NOMO-1 treated with DMSO at 0.1 percent for 48 hours (cell line): ENCODE measurements at regions not wholly inside any gene's neighbourhood (a gene's known extent, or its start where the extent isn't known, plus 50 kb on each side); places are given as distances from the start of the nearest gene placed in this dataset.

Experiments
- DNase-seq: peaks from one replicate; lab custom pipeline; 2025; ENCODE audit not compliant: unreplicated experiment; lab: John Stamatoyannopoulos, UW

DNA sequence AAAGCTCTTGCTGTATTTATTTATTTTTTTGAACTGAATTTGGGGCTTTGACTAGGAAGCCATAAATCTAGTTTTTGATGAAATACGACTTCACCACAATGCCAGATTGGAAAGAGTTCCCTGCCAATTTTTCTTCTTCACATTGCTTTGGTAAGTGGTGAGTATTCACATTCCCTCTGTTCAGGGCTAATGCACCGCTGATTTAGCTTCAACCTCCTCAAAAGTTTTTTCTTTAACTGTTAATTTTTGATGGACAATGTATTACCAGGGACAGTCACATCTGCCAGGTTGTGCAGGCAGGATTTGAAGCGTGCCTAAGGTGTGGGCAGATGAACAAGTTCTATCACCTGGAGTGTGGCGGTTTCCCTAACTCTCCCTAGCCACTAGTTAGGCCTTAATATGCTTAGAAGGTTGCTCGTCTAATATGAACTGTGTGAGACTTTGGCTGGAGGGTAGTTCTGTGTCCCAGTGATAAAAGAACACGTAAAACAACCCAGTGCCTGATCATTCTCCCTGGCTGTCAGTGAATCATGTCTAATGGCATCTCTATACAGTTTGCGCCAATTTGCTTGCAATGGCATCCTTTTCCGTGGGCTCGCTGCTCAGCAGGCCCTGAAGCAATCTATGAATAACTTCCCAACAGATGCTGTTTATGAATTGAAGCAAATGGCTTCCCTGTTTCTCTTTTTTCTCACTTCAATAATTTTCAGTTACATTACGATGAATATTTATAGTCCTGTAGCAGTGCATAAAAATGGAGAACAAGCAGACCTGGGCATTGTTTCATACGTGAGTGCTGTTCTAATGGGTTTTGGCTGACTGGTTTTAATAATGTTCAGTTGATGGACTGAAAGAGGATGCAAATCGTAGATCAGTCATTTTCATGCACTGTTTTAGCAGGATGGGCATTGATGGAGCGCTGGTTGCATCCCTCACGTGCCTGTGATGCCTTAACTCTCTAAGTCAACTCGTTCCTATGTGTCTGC lies 243.2 kb upstream of the SUCLG2 start:
- DNase-seq, result no peak

- DNase-seq, result no peak
Observed at GRCh38 chr3:67896130-67896529, 241.7 kb upstream of the SUCLG2 start.

GRCh38 chr3:67894510-67894909 lies 240.1 kb upstream of the SUCLG2 start:
- DNase-seq, result no peak

DNA sequence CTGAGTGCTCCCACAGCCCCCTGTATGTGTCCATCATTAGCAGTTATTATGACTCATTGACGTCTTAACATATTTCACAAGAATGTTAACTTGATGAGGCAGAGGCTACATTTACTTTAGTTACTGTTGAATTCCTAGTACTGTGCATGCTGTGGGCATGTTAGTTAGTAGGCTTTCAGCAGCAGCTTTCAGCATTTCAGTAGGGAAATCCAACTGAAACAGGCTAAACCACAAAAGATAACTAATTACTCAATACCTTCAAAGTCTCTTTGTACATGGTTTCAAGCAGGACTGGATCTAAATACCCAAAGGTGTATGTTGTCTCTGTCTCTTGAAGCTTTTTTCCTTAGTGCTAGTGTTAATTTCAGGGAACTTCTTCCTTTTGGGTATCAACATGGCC lies 229.9 kb upstream of the SUCLG2 start:
- DNase-seq, result no peak

DNA sequence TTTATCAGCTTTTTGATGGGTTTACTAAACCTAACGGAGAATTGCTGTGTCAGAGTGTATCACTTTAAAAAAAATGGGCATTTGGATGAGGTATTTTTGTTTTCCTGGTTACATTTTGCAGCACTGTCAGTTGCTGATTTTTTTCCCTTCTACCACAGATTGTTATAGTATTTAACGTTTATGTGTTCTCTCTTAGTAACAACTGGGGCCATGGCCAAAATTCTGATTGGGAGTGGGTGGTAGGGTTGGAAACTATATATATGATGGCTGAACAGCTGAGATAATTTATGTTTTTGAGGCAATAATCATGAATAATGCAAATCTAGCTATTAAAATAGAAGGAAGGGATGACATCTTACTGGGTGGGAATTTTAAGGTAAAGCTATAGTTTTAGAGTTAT lies 229.4 kb upstream of the SUCLG2 start:
- DNase-seq, result no peak

GRCh38 chr3:67882981-67883380 lies 228.6 kb upstream of the SUCLG2 start:
- no peak for DNase-seq

- DNase-seq, result no peak
Observed at GRCh38 chr3:67876261-67876660, 221.8 kb upstream of the SUCLG2 start.

GRCh38 chr3:67875858-67876257 lies 221.4 kb upstream of the SUCLG2 start:
- DNase-seq, result no peak

GRCh38 chr3:67875338-67875737 lies 220.9 kb upstream of the SUCLG2 start:
- no peak for DNase-seq

DNA sequence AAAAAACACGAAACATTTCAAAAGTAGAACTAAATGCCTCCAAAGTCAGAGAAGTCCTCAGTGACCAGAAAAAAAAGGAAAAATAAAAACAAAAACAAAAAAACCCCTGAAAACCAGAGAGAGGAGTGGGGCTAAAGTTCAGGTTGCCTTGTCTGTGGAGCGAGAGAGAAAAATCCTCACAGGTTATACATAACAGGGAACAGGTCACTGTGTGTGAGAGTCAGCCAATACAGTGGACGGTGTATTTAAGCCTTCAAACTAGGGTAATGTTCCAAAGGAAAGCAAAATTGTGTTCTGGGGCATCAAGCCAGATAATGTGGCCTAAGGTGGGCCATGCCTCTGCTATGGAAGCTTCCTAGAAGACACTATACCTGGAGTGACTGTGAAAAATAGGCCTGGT lies 216.1 kb upstream of the SUCLG2 start:
- no peak for DNase-seq

DNA sequence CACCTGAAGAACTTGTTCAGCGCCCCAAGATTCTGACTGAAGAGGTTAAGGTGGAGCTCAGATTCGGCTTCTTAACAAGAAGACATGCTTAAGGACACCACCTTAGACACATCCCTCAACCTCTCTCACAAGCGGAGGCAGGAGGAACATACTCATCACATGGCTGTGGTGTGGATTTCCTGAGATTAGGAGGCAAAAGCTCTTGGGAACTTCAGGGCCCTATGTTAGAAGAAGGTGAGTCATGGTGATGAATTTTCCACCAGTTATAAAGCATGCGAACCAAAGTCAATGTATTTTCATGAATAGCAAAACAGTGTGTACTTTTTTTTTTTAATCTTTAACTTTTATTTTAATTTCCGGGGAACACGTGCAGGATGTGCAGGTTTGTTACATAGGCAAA lies 212.2 kb upstream of the SUCLG2 start:
- DNase-seq, result no peak

DNA sequence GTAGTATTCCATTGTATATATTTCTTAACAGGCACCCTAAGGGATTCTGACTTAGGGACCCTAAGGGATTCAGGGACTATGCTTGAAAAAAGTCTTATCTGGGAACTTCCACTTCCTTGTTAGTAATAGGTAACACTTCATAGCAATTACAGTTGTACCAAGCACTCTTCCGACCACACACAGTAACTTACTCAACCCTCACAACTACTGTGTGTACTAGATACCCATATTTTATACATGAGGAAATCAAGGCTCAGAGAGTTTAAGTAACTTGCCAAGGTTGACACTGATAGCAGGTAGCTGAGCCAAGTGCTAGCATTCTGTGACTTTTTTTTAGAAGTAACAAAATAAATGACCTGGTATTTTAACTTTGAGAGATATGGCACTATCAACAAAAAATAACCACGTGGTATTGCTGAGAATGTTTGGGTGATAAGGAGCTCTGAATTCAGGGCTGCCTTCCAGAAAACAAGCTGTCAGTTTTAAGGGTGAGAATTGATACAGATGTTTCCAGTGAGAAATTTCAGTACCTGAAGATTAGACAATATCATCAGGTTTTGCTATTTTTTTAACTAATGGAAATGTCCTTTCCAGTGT lies 210.3 kb upstream of the SUCLG2 start:
- DNase-seq, result no peak

- DNase-seq, result no peak
Observed at GRCh38 chr3:67863869-67864268, 209.5 kb upstream of the SUCLG2 start.

DNA sequence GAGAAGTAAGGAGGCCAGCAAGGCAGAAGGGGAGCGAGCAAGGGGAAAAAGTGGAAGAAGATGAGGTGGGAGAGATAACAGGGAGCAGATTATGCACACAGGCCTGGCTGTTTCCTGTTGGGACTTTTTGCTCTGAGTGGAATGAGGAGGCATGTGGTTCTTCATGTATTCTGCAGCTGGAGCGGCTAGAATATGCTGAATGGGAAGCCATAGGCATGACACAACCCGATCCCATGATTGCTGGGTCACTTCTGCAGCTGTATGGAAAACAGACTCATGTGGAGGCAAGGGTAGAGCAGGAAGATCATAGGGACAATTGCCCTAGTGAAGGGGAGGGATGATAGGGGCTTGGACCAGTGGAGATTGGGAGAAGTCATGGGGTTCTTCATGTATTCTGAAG lies 206.0 kb upstream of the SUCLG2 start:
- DNase-seq, result no peak

- DNase-seq, result no peak
Observed at GRCh38 chr3:67858492-67858891, 204.1 kb upstream of the SUCLG2 start.

- DNase-seq, result no peak
Observed at GRCh38 chr3:67856718-67857117, 202.3 kb upstream of the SUCLG2 start.

DNA sequence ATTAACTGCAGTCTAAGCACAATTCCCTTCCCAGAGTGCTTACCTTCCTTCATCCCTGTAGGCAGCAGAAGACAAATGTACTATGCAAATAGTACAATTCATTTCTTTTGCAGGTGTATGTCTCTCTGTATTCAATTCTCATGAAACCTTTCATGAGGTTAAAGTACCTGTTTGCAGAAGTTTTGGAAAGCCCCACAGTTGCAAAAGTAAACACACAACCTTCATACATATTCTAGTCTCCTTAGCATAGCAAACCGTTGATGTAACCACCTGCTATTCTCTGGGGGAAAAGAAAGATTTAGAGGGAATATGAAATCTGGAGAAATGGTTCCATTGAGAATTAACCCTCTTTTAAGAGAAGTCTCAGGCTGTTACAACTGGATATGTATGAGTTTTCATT lies 200.3 kb upstream of the SUCLG2 start:
- no peak for DNase-seq

DNA sequence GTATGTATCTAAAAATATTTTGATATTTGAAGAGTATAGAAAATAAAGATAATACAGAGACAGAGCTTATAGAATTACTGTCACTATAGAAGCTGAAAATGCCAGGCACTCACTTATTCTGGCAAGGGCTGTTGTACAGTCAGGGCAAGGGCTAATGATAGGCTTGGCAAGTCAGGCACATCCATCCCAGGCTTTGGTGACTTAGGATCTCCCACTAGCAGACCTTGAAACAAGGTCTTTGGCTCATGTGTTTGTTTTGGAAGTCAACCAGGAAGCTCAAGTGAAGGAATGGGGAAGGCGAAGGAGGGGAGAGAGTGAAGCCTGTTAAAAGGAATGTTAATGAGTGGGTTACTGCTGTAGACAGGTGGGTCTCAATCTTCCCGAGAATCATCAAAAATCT lies 199.1 kb upstream of the SUCLG2 start:
- no peak for DNase-seq

DNA sequence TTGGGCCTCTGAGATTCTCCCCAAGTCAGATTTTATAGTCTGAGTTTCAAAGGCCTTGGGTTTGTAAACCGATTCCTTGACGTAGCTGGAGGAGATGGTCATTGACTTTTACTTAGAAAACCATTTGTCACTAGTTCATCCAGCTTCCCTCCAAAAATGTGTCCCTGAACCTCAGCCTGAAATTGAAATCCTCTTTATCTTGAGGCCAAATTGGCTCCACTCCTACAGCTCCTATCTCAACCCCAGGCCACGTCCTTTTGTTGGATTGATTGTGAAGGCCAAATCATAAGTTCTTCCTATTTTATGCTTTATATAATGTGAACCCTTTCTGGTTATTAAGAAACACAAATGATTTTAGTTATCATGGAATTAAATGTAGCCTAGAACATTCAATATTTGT lies 193.9 kb upstream of the SUCLG2 start:
- no peak for DNase-seq

GRCh38 chr3:67846166-67846565 lies 191.8 kb upstream of the SUCLG2 start:
- no peak for DNase-seq

- DNase-seq, result no peak
Observed at GRCh38 chr3:67832817-67833216, 178.4 kb upstream of the SUCLG2 start.

- DNase-seq, result no peak
Observed at GRCh38 chr3:67831262-67831661, 176.8 kb upstream of the SUCLG2 start.
